GM12873 (cell line): ENCODE measurements at regions not wholly inside any gene's neighbourhood (a gene's known extent, or its start where the extent isn't known, plus 50 kb on each side); places are given as distances from the start of the nearest gene placed in this dataset.

Experiments used
- CTCF ChIP-seq: IDR thresholded peaks from 2 replicates; pipeline ENCODE4 v1.5.1; 2012; ENCODE audit warnings: low read depth, mild to moderate bottlenecking, moderate library complexity, low read length, control low read depth; ENCODE audit not compliant: insufficient read depth; ENCODE audit errors: missing control alignments

- TF ChIP-seq CTCF = peak; percentile 39
These were observed 808.1 kb downstream of the MAFB start for GRCh38 chr20:39880890-39881289.

- TF ChIP-seq CTCF = no peak
These were observed 809.7 kb downstream of the MAFB start for GRCh38 chr20:39879296-39879695.

- TF ChIP-seq CTCF = no peak
These were observed 810.2 kb downstream of the MAFB start for GRCh38 chr20:39878809-39879208.

GRCh38 chr20:39878320-39878719 is 810.7 kb downstream of the MAFB start:
- no peak for TF ChIP-seq CTCF

GRCh38 chr20:39877788-39878187 is 811.2 kb downstream of the MAFB start:
- no peak for TF ChIP-seq CTCF

GRCh38 chr20:39876976-39877635 is 811.9 kb downstream of the MAFB start:
- no peak for TF ChIP-seq CTCF

DNA sequence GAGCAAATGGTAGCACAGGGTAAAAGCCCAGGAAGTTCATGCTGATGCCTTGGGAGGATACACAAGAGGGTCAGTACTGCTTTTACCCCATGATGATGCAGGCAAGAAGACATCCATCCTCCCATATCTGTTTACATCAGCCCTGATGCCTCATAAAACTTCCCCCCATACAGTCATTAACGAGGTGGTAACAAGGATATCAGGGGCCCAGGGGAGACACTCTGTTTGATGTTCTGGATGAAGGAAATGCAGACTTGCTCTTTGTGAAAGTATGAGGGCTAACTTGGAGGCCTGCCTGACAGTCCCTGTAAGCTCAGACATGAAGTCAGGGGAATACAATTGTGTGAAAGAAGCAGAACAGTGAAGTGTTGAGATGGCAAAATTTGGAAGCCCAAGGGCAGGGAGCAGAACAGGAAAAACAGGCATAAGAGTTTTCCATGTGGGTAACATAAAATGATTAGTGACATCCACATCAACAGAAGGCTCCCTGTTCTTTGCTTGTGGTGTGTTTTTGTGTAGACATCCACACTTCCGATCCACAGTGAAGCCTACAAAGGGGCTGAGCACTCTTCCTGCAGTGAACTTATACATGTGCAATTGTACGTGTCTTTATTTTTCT is 813.4 kb downstream of the MAFB start:
- TF ChIP-seq CTCF = no peak
